OCI-LY7 (cell line): ENCODE measurements at regions not wholly inside any gene's neighbourhood (a gene's known extent, or its start where the extent isn't known, plus 50 kb on each side); places are given as distances from the start of the nearest gene placed in this dataset.

Experiments
- EZH2phosphoT487 ChIP-seq: fragments of 200-600 bp; sonication (generic); IDR thresholded peaks from 2 replicates; pipeline ENCODE4 v1.6.1; 2018; ENCODE audit warnings: low read depth, borderline replicate concordance, mild to moderate bottlenecking, mixed run types, antibody characterized with exemption, low read length, moderate library complexity, mixed read lengths
- TF ChIP-seq, protein P1 (sequence below): fragments of 200-600 bp; sonication (generic); conservative IDR thresholded peaks from 2 replicates; pipeline ENCODE4 v1.5.1; 2014; ENCODE audit warnings: mild to moderate bottlenecking, antibody characterized with exemption, low read length, moderate library complexity, mixed read lengths

DNA sequence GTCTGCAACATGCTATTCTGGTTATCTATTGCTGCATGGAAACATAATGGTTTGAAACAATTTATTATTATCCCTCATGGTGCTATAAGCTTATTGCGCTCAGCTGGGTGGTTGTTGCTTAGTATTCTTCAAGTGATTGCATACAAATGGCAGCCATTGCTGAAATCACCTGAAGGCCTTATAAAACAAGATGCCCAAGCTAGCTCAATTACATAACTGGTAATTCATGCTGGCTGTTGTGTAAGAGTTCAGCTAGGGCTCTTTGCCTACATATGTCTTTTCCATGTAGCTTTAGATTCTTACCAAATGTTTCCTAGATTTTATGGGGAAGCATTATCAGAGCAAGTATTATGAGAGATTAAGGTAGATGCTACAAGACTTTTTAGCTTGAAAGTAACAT lies 644.0 kb upstream of the CBLB start:
- TF ChIP-seq, protein P1, sequence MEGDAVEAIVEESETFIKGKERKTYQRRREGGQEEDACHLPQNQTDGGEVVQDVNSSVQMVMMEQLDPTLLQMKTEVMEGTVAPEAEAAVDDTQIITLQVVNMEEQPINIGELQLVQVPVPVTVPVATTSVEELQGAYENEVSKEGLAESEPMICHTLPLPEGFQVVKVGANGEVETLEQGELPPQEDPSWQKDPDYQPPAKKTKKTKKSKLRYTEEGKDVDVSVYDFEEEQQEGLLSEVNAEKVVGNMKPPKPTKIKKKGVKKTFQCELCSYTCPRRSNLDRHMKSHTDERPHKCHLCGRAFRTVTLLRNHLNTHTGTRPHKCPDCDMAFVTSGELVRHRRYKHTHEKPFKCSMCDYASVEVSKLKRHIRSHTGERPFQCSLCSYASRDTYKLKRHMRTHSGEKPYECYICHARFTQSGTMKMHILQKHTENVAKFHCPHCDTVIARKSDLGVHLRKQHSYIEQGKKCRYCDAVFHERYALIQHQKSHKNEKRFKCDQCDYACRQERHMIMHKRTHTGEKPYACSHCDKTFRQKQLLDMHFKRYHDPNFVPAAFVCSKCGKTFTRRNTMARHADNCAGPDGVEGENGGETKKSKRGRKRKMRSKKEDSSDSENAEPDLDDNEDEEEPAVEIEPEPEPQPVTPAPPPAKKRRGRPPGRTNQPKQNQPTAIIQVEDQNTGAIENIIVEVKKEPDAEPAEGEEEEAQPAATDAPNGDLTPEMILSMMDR: no peak
- no peak for TF ChIP-seq EZH2phosphoT487
